Neuron (in vitro differentiated cells): ENCODE measurements at regions not wholly inside any gene's neighbourhood (a gene's known extent, or its start where the extent isn't known, plus 50 kb on each side); places are given as distances from the start of the nearest gene placed in this dataset.

Experiments
- H2AFZ ChIP-seq: one replicate; pipeline ENCODE4 v1.6.1; 2013; ENCODE audit warnings: low read depth, mild to moderate bottlenecking, inconsistent platforms, low read length, moderate library complexity
- H3K27me3 ChIP-seq: one replicate; pipeline ENCODE4 v1.6.1; 2013; ENCODE audit warnings: low read length; ENCODE audit not compliant: insufficient read depth
- H3K36me3 ChIP-seq: one replicate; pipeline ENCODE4 v1.6.1; 2013; ENCODE audit warnings: low read length; ENCODE audit not compliant: insufficient read depth
- H3K4me1 ChIP-seq: one replicate; pipeline ENCODE4 v1.6.1; 2013; ENCODE audit warnings: low read length; ENCODE audit not compliant: insufficient read depth
- H3K4me3 ChIP-seq: 2 replicates; pipeline ENCODE4 v1.5.1; 2013; ENCODE audit warnings: mild to moderate bottlenecking, low read length, moderate library complexity
- H3K9me3 ChIP-seq: one replicate; pipeline ENCODE4 v1.6.1; 2013; ENCODE audit warnings: low read length

DNA sequence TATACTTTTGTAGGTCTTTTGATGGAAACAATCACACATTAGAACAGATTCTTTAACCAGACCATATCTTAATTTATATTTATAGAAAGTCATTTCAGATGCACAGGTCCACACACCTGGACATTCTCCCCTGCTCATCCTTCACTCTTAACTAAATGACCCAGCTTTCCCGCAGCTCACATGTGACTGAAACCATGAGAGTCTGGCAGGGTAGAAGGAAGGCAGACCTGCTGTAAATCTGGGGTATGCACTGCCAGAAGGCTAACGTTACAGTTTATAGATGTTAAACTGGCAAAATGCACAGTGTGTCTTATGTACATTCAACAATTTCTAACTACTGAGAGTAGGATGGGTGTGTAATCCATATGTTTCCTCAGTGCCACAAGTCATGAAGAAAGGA, 359.5 kb upstream of the SPTLC3 start:
- H3K9me3 ChIP-seq, result no peaks in the 10 kb centered on the region

DNA sequence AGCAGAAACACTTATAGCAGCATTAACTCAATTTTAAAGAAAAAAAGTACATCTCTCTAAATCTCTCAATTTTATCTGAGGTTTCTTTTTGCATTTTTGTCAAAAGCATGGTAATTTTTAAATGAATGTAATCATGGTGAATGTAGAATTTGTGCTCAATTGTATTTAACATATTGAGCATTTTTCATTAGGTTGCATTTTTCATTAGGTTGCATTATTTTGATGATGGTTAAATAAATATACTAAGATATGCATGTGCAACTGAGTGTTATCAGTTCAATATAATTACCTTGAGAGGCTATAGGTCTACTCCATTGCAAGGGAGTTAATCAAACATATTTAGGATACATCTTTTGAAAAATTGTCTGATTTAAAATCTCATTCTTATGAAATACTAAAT, 355.1 kb upstream of the SPTLC3 start:
- Histone ChIP-seq H3K9me3 (no peaks in the 10 kb centered on the region), H3K4me3 (no peak overlapping the region), H2AFZ (no peak overlapping the region), H3K27me3 (no peaks in the 10 kb centered on the region), H3K4me1 (no peaks in the 10 kb centered on the region), H3K36me3 (no peaks in the 10 kb centered on the region)

More for the DNA sequence above, 359.5 kb upstream of the SPTLC3 start:
- no peaks in the 10 kb centered on the region for H3K4me1 ChIP-seq
- no peak overlapping the region for H3K4me3 ChIP-seq
- H3K27me3 ChIP-seq, result no peaks in the 10 kb centered on the region
- H3K36me3 ChIP-seq, result no peaks in the 10 kb centered on the region
- H2AFZ ChIP-seq, result no peak overlapping the region

DNA sequence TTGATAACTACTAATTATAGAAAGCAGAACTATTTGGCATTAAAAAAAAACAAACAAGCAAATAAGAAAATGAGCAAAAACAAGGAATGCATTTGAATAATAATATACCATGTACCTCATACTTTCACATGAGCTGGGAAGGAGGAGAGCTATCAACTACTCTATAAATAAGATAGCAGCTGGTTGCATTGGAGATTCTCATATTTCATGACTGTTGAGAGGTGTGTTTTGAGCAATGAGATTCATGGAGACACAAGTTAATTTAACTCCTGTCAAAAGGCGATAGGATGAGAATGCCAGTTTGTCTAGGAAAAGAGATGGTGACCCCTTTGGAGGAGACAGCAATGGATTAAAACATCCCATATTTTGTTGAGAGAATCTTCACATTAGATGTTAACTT, 348.8 kb upstream of the SPTLC3 start:
- Histone ChIP-seq H2AFZ (no peak overlapping the region), H3K36me3 (no peaks in the 10 kb centered on the region), H3K4me3 (no peak overlapping the region), H3K9me3 (no peaks in the 10 kb centered on the region), H3K27me3 (no peaks in the 10 kb centered on the region), H3K4me1 (no peaks in the 10 kb centered on the region)

DNA sequence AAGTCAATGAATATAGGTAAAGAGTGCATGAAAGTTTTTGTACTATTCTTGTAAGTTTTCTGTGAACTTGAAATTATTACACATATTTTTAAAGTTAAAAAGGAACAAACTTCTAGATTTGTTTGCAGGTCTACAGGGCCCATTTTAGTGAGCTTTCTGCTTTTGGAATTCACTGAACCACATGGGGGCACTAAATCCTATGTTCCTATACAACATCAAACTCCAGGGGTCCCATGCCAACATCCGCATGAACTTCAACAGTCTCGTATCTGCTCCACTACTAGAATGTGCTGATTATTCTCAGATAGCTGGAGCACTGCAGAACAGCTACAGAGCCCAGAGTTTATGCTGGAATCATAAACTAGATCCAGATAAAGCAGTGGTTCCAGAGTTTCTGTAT, 347.9 kb upstream of the SPTLC3 start:
- Histone ChIP-seq H3K4me3 (no peak overlapping the region), H3K9me3 (no peaks in the 10 kb centered on the region), H3K36me3 (no peaks in the 10 kb centered on the region), H3K4me1 (no peaks in the 10 kb centered on the region), H2AFZ (no peak overlapping the region), H3K27me3 (no peaks in the 10 kb centered on the region)

DNA sequence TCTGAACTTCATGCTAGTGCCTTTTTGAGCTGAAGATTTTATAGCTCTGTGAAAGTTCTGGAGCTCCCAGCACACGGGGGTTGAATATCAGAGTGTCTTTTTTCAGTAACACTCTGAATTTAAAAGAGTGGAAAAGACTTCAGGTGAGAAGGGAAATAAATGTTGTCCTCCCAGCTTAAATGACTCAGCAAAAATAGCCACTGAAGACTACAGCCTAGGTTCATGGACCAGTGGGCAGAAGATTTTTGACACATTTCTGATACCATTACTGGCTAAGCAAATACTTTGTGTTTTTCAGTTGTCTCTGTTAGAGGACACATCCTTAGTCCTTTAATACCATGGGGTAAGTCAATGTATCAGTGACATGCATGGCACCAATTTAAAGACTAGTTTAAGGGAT, 338.5 kb upstream of the SPTLC3 start:
- H3K9me3 ChIP-seq, result no peaks in the 10 kb centered on the region
- no peaks in the 10 kb centered on the region for H3K36me3 ChIP-seq
- no peaks in the 10 kb centered on the region for H3K27me3 ChIP-seq
- no peaks in the 10 kb centered on the region for H3K4me1 ChIP-seq
- H2AFZ ChIP-seq, result no peak overlapping the region
- H3K4me3 ChIP-seq, result no peak overlapping the region

DNA sequence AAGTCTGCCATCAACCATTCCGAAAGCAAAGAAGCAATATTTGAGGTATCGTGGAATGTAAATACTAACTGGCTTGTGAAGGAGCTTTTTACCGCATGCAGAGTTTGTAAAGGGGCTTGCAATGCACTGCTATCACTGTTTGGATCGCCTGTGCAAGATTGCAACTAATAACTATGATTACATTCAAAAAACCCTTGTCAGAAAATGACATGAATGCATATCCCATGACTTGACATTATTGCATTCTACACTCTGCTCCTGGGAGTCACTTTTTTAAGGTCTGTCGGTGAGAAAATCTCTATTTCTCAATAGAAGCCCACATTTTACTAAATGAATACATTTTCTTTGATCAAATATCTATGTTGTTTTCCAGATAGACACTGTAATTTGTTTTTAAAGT, 335.4 kb upstream of the SPTLC3 start:
- Histone ChIP-seq H3K9me3 (no peaks in the 10 kb centered on the region), H3K36me3 (no peaks in the 10 kb centered on the region), H2AFZ (no peak overlapping the region), H3K4me1 (no peaks in the 10 kb centered on the region), H3K27me3 (no peaks in the 10 kb centered on the region), H3K4me3 (no peak overlapping the region)

DNA sequence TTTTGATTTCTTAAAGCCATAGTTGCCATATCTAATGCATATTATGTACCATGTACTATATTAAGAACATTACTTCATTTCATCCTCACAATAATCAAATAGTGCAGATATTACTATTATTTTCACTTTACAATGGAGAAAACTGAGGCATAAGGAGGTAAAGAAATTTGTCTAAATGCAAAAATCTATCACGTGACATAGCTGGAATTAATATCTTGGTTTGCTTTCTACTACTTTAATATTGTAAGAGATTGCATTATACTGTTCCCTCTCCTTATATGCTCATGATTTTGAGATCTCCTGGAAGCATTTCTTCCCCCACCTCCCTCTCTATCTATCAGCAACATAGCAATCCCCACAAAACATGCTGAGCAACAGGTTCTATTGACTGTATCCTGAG, 330.8 kb upstream of the SPTLC3 start:
- Histone ChIP-seq H2AFZ (no peak overlapping the region), H3K9me3 (no peaks in the 10 kb centered on the region), H3K36me3 (no peaks in the 10 kb centered on the region), H3K27me3 (no peaks in the 10 kb centered on the region), H3K4me1 (no peaks in the 10 kb centered on the region), H3K4me3 (no peak overlapping the region)

DNA sequence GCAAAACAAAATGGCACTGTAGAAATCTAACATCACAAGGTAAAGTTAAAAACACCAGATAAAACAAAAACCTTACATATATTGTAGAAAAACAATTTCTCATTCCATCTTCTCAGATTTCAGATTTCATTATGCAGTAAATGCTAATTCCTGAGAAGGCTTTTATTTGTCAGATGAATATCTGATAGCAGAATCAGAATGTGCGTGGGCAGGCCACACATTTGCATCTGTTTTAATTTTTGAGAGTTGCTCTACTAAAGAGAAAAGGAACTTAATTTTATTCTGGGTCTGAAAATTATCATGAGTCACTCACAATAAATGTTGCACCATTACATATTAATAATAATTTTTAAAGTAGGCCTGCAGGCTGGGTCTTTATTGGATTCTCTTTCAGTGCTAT, 329.3 kb upstream of the SPTLC3 start:
- Histone ChIP-seq H3K9me3 (no peaks in the 10 kb centered on the region), H3K27me3 (no peaks in the 10 kb centered on the region), H3K4me3 (no peak overlapping the region), H3K36me3 (no peaks in the 10 kb centered on the region), H3K4me1 (no peaks in the 10 kb centered on the region), H2AFZ (no peak overlapping the region)

DNA sequence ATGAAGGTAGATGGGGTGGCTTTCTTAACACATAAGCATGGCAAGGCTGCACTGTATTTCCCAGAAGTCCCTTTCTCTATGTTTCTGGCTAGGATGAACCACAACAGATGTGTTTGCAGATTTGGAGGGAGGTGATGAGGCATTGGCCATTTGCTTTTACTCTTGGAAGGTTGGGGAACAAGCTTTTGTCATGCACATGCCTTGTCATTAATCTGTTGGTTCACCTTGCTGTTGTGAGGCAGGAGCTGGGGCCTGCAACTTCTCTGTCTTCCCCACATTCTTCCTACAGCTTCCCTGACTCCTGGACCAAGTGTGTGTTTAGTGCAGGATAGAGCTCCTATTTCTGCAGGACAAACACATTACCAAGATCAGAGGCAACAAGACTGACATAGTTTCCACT, 326.2 kb upstream of the SPTLC3 start:
- Histone ChIP-seq H3K36me3 (no peaks in the 10 kb centered on the region), H3K4me3 (no peak overlapping the region), H2AFZ (no peak overlapping the region), H3K4me1 (no peaks in the 10 kb centered on the region), H3K9me3 (no peaks in the 10 kb centered on the region), H3K27me3 (no peaks in the 10 kb centered on the region)

DNA sequence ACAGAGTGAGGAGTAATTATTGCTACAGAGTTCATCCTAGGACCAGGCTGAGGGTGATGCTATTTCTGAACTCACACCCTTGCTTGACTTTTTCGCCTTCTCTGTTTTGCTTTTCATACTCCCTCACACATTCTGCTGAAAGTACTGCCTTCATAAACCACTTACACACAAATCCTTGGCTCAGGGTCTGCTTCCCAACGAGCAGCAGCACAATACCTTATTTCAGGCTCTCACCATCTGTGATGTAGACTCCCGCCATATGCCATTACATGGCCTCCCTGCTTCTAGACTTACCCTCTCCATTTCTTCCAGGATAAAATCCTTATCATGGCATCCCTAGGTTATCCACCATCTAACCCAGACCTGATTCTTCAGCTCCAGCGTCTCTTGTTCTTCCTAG, 321.3 kb upstream of the SPTLC3 start:
- Histone ChIP-seq H2AFZ (no peak overlapping the region), H3K9me3 (no peaks in the 10 kb centered on the region), H3K4me3 (no peak overlapping the region), H3K27me3 (no peaks in the 10 kb centered on the region), H3K36me3 (no peaks in the 10 kb centered on the region), H3K4me1 (no peaks in the 10 kb centered on the region)

DNA sequence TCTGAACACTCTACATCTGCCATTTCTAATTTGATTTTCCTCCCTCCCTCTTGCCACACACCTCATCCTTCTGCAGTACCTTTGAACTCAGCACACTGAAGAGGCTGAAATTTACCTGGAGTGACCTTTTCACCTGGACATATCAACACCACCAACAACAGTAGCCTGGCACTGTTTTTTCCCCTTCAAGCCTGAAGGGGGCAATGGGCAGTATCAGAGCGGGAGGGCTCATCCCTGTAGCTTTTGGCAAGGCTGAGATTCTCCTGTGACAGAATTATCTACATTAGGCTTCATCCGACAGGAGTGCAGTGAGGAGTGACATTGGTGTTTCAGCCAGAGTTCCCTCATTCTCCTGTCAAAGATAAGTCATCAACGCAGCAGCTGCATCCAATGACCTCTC, 312.8 kb upstream of the SPTLC3 start:
- no peak overlapping the region for H2AFZ ChIP-seq
- no peaks in the 10 kb centered on the region for H3K9me3 ChIP-seq
- no peaks in the 10 kb centered on the region for H3K27me3 ChIP-seq
- no peak overlapping the region for H3K4me3 ChIP-seq
- H3K36me3 ChIP-seq, result no peaks in the 10 kb centered on the region
- H3K4me1 ChIP-seq, result no peaks in the 10 kb centered on the region

DNA sequence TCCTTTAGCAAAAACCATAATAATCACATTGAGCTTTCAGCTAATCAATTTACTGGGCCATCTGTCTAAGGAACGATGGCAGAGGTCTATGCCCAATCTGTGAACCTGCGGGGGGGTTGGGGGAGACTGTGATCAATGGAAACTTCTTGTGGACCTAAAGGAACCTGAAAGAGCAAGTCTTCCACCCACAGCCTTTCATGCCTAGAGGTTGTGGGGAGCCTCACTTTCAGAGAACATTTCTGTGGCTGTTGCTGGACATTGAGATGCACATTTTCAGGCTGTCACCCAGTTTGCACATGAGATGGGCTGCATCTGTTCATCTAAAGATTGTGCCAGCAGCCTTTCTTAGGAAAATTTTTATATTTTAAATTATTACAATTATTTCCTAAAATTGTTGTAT, 310.0 kb upstream of the SPTLC3 start:
- H3K4me1 ChIP-seq, result no peaks in the 10 kb centered on the region
- H3K36me3 ChIP-seq, result no peaks in the 10 kb centered on the region
- H2AFZ ChIP-seq, result no peak overlapping the region
- no peaks in the 10 kb centered on the region for H3K9me3 ChIP-seq
- no peaks in the 10 kb centered on the region for H3K27me3 ChIP-seq
- H3K4me3 ChIP-seq, result no peak overlapping the region

DNA sequence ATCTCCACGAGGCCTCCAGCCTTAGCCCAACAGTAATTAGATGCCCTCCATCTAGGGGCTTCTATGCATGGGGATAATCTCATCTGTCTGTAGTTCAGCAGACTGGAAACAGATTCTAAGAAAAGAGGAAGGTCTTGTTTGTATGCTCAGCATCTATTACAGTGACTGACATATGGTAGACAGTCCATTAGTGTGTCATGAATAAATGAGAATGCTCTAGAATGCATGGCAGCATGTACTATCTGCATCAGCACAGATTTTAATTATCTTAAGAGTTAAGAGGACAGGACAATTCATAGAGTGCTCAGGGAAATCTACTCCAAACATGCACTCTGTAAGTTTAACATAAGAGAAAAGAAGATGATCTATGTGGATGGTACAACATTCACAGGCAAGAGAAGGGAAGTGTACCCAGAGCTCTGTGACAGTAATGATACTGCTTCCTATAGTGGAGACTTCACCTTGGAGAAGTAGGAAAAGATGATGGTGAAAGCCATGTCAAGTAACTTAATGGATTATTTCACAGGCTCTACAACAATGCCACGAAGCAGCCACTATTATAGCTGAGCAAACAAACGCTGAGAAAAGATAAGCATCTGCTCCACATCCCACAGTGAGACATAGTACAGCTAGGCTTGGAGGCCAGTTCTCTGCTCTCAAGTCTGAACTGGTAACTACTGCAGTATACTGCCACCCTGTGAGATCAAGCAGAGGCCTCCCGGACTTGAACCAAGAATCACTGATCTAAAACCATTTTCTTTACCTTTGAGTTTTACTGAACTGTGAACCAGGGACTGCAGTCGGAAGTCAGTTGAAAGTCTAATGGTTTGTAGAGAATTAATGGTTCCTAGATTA, 309.2 kb upstream of the SPTLC3 start:
- no peaks in the 10 kb centered on the region for H3K27me3 ChIP-seq
- H3K9me3 ChIP-seq, result no peaks in the 10 kb centered on the region
- H3K4me3 ChIP-seq, result no peak overlapping the region
- no peak overlapping the region for H2AFZ ChIP-seq
- no peaks in the 10 kb centered on the region for H3K4me1 ChIP-seq
- no peaks in the 10 kb centered on the region for H3K36me3 ChIP-seq

DNA sequence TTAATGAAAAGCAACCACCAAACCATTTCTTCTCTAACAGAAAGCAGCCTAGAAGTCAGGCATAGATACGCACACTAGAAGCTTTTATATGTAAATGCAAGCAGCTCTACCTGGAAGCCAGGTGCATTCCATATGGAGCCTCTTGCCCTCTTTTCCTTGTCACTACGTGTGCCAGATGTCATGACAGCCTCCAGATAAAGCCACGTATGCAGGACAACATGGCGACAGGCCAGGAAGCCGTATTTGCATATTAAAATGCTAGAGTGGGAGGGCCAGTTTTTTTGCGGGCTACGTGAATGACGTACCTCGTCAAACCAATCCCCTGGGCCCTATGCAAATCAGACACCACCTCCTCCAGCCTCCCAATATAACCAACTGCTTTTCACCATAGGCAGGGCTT, 308.1 kb upstream of the SPTLC3 start:
- Histone ChIP-seq H3K27me3 (no peaks in the 10 kb centered on the region), H2AFZ (no peak overlapping the region), H3K4me1 (no peaks in the 10 kb centered on the region), H3K36me3 (no peaks in the 10 kb centered on the region), H3K4me3 (no peak overlapping the region), H3K9me3 (no peaks in the 10 kb centered on the region)
